ENCODE measurements at regions not wholly inside any gene's neighbourhood (a gene's known extent, or its start where the extent isn't known, plus 50 kb on each side); places are given as distances from the start of the nearest gene placed in this dataset.

DNA sequence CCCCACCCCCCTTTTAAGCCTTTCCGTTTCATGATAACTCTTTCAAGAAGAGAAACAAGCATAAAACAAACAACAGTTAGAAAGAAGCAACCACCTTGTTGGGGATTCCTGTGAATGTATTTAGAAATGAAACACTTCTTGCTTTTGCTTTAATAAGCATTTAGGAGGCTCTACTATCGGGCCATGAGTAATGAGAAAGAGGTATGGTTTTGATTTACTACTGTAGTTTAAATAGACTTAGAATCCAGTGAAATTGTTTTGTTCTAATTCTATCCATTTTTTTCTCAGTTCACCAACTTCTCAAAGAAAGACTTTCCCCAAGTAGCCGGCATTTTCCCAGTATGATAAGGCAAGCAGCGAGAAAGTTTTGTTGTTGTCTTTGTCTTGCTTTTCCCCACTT lies 168.7 kb upstream of the HABP2 start:
- no peak for FAIRE-seq
- no peak for DNase-seq (ENCODE audit: insufficient read length, low spot score)
- TF ChIP-seq POU2F2 (IDR thresholded peaks at IDR 0.05; ENCODE audit: low read depth, low read length) (no peak), PAX5 (IDR thresholded peaks at IDR 0.05; ENCODE audit: insufficient read depth, low read length, severe bottlenecking) (no peak), POLR2AphosphoS5 (IDR thresholded peaks at IDR 0.05; ENCODE audit: low read depth, low read length) (no peak), POLR2A (IDR thresholded peaks at IDR 0.05; ENCODE audit: low read depth, low read length) (no peak), TAF1 (IDR thresholded peaks at IDR 0.05; ENCODE audit: low read depth, low read length) (no peak), SPI1 (IDR thresholded peaks at IDR 0.05; ENCODE audit: low read depth, low read length) (no peak)

DNA sequence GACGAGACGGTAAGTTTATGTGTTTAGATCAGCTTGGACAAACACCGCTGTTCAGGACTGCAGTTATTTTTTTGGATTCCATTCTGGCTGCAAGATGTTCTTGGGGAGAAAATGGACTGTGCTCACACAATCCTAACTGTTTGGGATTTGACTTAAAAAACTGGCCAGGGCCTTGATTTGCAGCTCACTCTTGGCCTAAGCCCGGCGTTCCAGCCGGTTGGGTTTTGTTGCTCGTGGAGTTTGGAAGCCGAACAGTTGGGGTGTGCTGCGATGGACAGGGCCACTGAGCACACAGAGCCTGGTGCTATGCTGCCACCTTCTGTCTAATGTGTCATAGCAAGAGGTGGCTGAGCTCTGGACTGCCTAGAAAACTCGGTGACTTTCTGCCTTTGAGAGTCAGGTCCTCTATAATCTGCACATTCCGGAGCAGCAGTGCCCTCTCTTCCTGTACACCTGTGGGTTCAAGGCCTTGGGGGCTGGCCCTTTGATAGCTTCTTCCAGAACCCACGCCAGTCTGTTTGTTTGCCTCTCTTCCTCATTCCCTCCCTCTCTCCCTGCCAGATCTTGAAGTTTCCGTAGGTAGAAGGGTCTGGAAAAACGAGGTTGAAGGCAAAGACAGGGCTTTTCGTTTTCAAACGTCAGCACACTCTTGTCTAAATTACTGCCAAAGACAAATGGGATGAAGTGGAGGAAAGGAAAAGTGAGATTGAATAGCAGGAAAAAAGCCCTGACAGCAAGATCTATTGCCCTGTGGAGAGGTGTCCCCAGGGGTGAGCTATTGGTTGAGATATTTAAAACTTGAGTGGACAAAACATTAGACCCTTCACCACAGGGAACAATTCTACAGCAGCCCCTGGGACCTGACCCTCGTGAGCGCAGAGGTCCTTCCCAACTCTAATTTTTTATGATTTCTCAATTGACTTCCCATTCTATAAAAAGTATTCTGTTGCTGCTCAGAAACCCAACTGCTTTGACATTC lies 167.5 kb upstream of the HABP2 start:
- FAIRE-seq = peak; percentile 80
- DNase-seq (ENCODE audit: insufficient read length, low spot score) = peak; percentile 20
- TF ChIP-seq PAX5 (IDR thresholded peaks at IDR 0.05; ENCODE audit: insufficient read depth, low read length, severe bottlenecking) = no peak
- TF ChIP-seq SPI1 (IDR thresholded peaks at IDR 0.05; ENCODE audit: low read depth, low read length) = no peak
- no peak for TF ChIP-seq POU2F2 (IDR thresholded peaks at IDR 0.05; ENCODE audit: low read depth, low read length)
- TF ChIP-seq POLR2A (IDR thresholded peaks at IDR 0.05; ENCODE audit: low read depth, low read length) = no peak
- no peak for TF ChIP-seq POLR2AphosphoS5 (IDR thresholded peaks at IDR 0.05; ENCODE audit: low read depth, low read length)
- no peak for TF ChIP-seq TAF1 (IDR thresholded peaks at IDR 0.05; ENCODE audit: low read depth, low read length)

DNA sequence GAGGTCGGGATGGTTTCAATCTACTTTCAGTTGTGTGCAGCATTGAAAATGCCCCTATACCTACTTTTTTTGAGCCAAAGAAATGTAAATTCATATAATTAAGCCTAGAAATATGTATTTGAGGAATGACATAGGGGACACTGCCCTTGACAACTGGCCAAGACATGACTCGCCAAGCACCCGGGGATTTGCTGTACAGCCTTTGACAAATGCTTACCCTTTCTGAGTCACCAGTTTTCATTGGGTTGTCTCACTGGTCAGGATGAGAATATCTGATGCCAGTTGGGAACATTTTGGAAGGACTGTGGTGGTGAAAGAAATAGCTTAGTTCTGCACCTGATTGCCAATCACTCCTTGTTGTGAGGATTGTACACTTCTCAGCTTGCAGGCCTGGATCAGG lies 166.8 kb upstream of the HABP2 start:
- no peak for DNase-seq (ENCODE audit: insufficient read length, low spot score)
- no peak for FAIRE-seq
- TF ChIP-seq POU2F2 (IDR thresholded peaks at IDR 0.05; ENCODE audit: low read depth, low read length) (no peak), PAX5 (IDR thresholded peaks at IDR 0.05; ENCODE audit: insufficient read depth, low read length, severe bottlenecking) (no peak), POLR2A (IDR thresholded peaks at IDR 0.05; ENCODE audit: low read depth, low read length) (no peak), POLR2AphosphoS5 (IDR thresholded peaks at IDR 0.05; ENCODE audit: low read depth, low read length) (no peak), TAF1 (IDR thresholded peaks at IDR 0.05; ENCODE audit: low read depth, low read length) (no peak), SPI1 (IDR thresholded peaks at IDR 0.05; ENCODE audit: low read depth, low read length) (no peak)

DNA sequence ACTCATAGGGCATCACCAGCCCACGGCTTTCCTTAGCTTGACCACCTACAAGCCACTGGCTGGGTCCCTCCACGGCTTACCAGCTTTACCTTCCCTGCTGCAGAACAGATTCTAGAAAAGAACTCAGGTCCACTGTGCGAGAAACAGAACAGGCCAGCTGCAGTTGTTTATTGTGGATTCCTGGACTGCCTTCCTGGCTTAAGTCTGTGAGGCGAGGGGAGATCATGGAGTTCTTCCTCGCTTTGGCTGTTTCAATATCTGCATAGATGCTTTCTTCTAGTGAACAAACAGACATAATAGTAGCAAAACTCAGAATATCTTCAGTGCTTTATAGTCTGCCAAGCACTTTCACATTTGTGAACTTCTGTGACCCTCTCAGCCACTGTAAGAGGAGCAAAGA lies 162.9 kb upstream of the HABP2 start:
- no peak for FAIRE-seq
- TF ChIP-seq POLR2AphosphoS5 (IDR thresholded peaks at IDR 0.05; ENCODE audit: low read depth, low read length) (no peak), SPI1 (IDR thresholded peaks at IDR 0.05; ENCODE audit: low read depth, low read length) (no peak), POU2F2 (IDR thresholded peaks at IDR 0.05; ENCODE audit: low read depth, low read length) (no peak), POLR2A (IDR thresholded peaks at IDR 0.05; ENCODE audit: low read depth, low read length) (no peak), TAF1 (IDR thresholded peaks at IDR 0.05; ENCODE audit: low read depth, low read length) (no peak), PAX5 (IDR thresholded peaks at IDR 0.05; ENCODE audit: insufficient read depth, low read length, severe bottlenecking) (no peak)
- no peak for DNase-seq (ENCODE audit: insufficient read length, low spot score)

DNA sequence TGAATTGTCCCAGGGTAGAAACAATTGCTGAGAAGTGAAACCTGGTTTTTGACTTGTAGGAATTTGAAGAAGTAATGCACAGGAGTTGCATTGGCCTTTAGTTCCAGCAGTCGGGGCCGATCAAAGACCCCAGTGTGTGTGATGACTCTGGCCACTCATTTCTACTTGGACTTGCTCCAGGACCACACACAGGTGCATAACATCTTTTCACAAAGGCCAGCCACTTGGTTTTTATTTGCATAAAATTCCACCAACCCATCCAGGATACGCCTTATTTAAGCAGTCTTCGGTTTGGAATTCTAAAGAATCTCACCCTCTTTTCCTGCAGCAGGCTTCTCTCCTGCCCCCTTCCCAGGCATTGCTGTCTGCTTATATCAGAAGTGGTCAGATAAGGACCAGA lies 162.0 kb upstream of the HABP2 start:
- TF ChIP-seq POU2F2 (IDR thresholded peaks at IDR 0.05; ENCODE audit: low read depth, low read length) (no peak), TAF1 (IDR thresholded peaks at IDR 0.05; ENCODE audit: low read depth, low read length) (no peak), POLR2A (IDR thresholded peaks at IDR 0.05; ENCODE audit: low read depth, low read length) (no peak), PAX5 (IDR thresholded peaks at IDR 0.05; ENCODE audit: insufficient read depth, low read length, severe bottlenecking) (no peak), SPI1 (IDR thresholded peaks at IDR 0.05; ENCODE audit: low read depth, low read length) (no peak), POLR2AphosphoS5 (IDR thresholded peaks at IDR 0.05; ENCODE audit: low read depth, low read length) (no peak)
- DNase-seq (ENCODE audit: insufficient read length, low spot score) (no peak), FAIRE-seq (no peak)

DNA sequence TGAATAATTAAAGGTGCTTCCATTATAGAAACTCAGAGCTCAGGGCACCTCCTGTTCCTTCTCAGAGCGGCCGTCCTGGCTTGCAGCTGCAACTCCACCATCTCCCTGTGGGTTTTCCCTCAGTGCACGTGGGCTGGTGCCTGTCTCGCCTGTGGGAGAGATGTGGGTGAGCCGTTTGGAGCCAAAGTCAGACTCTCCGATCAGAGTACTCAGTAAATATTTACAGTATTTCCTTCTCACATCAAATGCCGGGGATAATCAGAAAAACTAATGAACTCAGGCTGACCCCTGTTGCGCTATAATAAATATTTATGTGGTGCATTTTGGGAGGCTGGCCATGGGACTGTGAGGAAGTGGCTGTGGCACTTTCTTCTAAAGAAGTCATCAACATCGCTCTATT lies 155.8 kb upstream of the HABP2 start:
- DNase-seq (ENCODE audit: insufficient read length, low spot score) (no peak), FAIRE-seq (no peak)
- TF ChIP-seq POLR2A (IDR thresholded peaks at IDR 0.05; ENCODE audit: low read depth, low read length) (no peak), TAF1 (IDR thresholded peaks at IDR 0.05; ENCODE audit: low read depth, low read length) (no peak), PAX5 (IDR thresholded peaks at IDR 0.05; ENCODE audit: insufficient read depth, low read length, severe bottlenecking) (no peak), POU2F2 (IDR thresholded peaks at IDR 0.05; ENCODE audit: low read depth, low read length) (no peak), POLR2AphosphoS5 (IDR thresholded peaks at IDR 0.05; ENCODE audit: low read depth, low read length) (no peak), SPI1 (IDR thresholded peaks at IDR 0.05; ENCODE audit: low read depth, low read length) (no peak)

DNA sequence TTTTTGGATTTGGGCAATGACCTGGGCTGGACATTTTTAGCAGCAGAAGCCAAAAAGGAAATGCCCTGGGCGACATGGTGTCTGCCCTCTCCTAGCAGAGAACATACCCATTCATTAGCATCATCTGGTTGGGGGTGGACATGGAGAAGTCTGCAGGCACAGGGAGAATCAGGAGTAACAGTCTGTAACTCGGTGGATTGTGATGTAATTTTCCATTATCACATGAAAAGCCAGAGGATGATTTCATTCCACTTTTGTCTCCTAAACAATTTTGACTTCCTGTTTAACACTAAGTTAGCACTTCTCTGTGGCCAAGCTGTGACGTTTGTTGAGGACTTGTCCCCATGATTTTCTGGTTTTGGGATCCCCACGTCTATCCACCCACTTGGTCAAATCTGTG lies 153.8 kb upstream of the HABP2 start:
- FAIRE-seq (no peak), DNase-seq (ENCODE audit: insufficient read length, low spot score) (no peak)
- TF ChIP-seq POLR2AphosphoS5 (IDR thresholded peaks at IDR 0.05; ENCODE audit: low read depth, low read length) (no peak), POU2F2 (IDR thresholded peaks at IDR 0.05; ENCODE audit: low read depth, low read length) (no peak), PAX5 (IDR thresholded peaks at IDR 0.05; ENCODE audit: insufficient read depth, low read length, severe bottlenecking) (no peak), TAF1 (IDR thresholded peaks at IDR 0.05; ENCODE audit: low read depth, low read length) (no peak), POLR2A (IDR thresholded peaks at IDR 0.05; ENCODE audit: low read depth, low read length) (no peak), SPI1 (IDR thresholded peaks at IDR 0.05; ENCODE audit: low read depth, low read length) (no peak)

DNA sequence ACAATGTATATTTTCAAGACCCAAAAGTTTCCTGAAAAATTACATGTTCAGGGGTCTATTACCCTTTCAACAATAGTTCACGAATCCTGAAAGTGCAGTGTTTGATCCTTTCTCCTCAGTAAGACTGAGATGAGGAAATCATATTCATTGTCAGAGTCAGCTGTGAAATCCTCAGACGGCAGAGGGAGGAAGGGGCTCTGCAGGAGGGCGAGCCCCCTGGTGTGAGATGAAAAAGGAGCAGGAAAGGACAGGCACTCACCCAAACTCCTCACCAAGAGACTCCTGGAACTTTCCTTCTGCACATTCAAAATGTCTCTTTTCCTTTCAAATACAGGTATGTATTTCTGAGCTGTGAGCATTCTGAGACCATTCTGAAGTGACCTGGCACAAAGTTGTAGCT lies 150.3 kb upstream of the HABP2 start:
- TF ChIP-seq TAF1 (IDR thresholded peaks at IDR 0.05; ENCODE audit: low read depth, low read length) = no peak
- TF ChIP-seq POLR2AphosphoS5 (IDR thresholded peaks at IDR 0.05; ENCODE audit: low read depth, low read length) = no peak
- no peak for TF ChIP-seq PAX5 (IDR thresholded peaks at IDR 0.05; ENCODE audit: insufficient read depth, low read length, severe bottlenecking)
- no peak for TF ChIP-seq POU2F2 (IDR thresholded peaks at IDR 0.05; ENCODE audit: low read depth, low read length)
- TF ChIP-seq POLR2A (IDR thresholded peaks at IDR 0.05; ENCODE audit: low read depth, low read length) = no peak
- TF ChIP-seq SPI1 (IDR thresholded peaks at IDR 0.05; ENCODE audit: low read depth, low read length) = no peak
- no peak for DNase-seq (ENCODE audit: insufficient read length, low spot score)
- FAIRE-seq = no peak

DNA sequence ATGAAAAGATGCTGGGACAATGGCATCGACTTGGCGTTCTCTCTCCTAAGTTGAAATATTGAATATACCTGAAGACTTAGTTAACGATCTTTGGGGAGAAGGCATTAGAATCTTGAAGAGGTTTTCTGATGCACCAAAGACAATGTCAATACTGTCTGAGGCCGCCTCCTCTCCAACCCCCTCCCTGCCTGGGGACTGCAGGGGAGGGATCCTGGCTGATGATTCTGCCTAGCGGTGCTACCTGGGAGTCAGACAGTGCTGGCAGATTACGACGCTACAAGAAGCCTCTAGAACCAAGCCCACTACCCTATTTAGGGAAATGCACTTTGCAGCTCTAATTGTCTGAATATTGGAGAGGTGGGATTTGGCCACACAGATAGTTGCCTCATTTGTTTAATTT lies 145.6 kb upstream of the HABP2 start:
- FAIRE-seq = no peak
- TF ChIP-seq POLR2AphosphoS5 (IDR thresholded peaks at IDR 0.05; ENCODE audit: low read depth, low read length) (no peak), PAX5 (IDR thresholded peaks at IDR 0.05; ENCODE audit: insufficient read depth, low read length, severe bottlenecking) (no peak), TAF1 (IDR thresholded peaks at IDR 0.05; ENCODE audit: low read depth, low read length) (no peak), POLR2A (IDR thresholded peaks at IDR 0.05; ENCODE audit: low read depth, low read length) (no peak), POU2F2 (IDR thresholded peaks at IDR 0.05; ENCODE audit: low read depth, low read length) (no peak), SPI1 (IDR thresholded peaks at IDR 0.05; ENCODE audit: low read depth, low read length) (no peak)
- DNase-seq (ENCODE audit: insufficient read length, low spot score) = no peak

Measured in GM12891 (cell line).